GM19351 (cell line): ENCODE measurements at regions not wholly inside any gene's neighbourhood (a gene's known extent, or its start where the extent isn't known, plus 50 kb on each side); places are given as distances from the start of the nearest gene placed in this dataset.

ENCODE experiments used
- ATAC-seq: cut with Tn5 transposase; IDR thresholded peaks from one replicate; pipeline ENCODE4 v1.9.1; 2021; ENCODE audit warnings: mild to moderate bottlenecking, moderate library complexity; ENCODE audit not compliant: unreplicated experiment

DNA sequence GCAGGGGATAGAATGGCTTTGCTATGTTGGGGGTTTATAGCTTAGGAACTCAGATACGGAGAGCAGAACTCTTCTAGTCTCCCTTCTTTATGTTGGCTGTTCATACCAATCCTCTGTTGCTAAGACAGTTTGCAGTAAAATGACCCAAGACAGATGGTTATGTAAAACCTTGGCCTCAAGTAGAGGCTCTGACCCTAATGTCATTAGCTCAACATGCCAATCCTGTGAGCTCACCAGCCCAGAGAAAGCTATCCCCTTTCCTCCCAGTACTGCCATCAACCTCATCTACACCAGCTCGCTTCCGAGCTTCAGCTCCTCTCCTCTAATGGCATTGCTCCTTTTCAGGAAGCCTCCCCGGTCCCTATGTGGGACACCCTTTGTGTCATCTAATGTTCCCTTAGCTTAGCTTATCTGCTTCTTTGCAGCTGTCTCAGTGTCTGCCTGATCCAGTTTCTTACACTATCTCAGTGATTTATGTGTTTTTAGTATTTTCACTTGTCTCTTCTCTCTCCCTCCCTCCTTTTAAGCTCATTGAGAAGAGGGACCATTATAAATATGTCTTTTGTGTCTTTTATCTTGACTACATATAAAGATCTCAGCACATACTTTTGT is 281.3 kb upstream of the CLINT1 start:
- ATAC-seq: no peak

DNA sequence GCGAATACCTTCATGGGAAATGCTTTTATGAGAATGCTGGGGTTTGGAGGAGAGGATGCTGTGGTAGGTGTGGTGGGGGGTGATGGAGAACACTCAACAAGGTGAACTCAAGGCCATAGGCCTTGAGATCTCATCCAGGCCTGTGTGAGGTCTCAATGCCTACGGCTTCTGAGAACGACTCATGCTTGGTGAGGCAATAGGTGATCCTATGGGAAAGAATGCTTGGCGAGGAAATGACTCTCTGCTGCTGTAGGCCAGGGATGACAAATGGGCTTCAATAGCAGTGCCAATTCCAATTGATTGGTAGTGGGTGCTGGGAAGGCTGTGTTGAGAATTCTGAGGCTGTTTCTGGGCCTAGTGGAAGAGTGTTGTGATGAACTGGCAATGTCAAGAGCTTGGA is 280.2 kb upstream of the CLINT1 start:
- no peak for ATAC-seq

DNA sequence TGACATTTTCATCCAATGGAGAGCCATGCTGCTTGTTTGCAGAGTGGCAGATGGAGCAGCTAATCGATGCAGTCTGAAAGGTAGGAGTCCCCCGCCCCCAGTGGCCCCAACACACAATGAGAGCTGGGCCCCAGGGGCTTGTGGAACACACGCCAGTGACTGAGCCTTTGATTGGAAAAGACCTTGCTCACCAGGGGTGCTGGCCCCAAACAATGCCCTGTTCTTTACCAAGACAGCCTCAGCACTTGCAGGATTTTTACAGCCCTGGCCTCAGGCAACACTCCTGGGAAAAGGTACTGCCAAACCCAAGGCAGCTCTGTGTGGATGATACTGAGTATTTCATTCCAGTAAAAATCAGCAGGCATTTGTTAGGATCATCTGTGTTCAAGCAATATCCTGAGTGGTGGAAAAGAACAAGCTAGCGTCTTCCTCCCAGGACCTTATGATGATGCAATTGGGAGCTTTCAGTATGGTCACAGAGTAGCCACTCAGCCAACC is 276.8 kb upstream of the CLINT1 start:
- no peak for ATAC-seq

DNA sequence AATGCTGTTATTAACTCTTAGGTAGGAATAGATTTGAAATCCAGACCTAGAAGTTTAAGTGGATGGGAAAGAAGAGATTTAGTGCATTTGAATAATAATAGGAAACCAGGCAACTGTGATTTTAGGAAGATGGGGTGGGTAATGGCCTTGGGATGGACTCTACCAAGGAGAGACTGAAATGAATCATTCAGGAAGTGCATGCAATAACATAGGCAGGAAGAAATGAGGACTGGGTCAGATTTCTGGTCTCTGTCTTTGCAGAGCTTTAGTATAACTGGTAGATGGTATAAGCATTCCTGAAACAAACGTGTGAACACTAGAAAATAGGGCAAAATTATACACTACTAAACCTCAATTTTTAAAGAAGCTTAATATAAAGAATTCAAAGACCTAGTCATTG is 274.4 kb upstream of the CLINT1 start:
- no peak for ATAC-seq

DNA sequence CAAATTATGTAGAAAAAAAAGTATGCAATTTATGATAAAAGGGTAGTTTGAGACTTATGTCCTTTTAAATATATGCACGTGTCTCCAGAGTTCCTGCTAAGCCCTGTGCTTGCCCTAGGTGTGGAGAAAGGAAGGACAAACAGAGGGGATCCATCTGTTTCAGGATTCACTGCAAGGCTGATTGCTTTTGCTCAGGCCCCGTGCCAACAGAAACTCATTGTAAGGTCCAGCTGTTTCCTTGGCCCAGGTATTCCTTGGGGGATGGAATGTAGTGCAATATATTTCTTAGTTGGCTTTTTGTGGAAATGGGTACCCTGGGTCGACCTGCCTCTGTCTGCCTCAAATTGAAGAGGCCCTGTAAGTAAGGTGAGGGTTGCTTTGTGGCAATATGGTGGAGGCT is 268.6 kb upstream of the CLINT1 start:
- ATAC-seq: no peak

DNA sequence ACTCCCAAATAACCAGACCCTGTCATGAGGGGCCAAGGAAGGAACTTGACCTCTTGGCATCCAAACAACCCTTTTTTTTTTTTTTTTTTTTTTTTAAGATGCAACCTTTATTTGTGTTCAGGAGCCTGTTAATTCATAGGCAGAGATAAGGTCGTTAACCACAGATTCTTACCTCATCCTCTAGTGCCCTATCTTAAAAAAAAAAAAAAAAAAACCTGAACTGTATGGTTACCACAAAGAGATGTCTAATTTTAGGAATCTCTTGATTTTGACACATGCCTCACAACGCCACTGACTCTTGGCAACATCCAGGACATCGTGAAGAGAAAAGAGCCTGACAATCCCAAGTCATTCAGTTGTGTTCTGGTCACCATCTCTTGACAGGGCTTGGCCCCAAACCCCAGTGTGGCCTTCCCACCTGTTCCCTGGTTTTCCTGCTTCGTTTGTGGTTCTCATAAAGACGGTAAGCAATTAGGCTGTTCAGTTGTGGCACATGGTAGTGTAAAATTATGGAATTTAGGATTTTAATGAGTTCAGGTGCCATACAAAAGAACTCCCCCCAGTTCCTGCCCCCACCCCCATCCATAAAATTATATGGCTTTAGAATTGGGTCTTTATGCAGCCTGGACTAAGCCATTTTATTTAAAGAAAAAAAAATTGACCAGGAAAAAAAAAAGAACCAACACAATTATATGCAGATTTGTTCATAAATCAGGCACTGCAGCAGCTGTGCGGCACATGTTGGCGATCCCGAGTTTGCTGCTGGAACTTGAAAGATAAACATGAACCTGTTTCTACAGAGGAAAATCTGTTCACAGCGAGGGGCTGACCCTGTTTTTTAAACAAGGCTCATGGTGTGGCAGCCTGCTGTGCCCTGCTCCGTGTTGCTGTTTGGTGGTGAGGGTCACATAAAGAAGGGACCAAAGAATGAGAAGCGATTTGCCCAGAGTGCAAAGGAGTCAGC is 267.8 kb upstream of the CLINT1 start:
- no peak for ATAC-seq

DNA sequence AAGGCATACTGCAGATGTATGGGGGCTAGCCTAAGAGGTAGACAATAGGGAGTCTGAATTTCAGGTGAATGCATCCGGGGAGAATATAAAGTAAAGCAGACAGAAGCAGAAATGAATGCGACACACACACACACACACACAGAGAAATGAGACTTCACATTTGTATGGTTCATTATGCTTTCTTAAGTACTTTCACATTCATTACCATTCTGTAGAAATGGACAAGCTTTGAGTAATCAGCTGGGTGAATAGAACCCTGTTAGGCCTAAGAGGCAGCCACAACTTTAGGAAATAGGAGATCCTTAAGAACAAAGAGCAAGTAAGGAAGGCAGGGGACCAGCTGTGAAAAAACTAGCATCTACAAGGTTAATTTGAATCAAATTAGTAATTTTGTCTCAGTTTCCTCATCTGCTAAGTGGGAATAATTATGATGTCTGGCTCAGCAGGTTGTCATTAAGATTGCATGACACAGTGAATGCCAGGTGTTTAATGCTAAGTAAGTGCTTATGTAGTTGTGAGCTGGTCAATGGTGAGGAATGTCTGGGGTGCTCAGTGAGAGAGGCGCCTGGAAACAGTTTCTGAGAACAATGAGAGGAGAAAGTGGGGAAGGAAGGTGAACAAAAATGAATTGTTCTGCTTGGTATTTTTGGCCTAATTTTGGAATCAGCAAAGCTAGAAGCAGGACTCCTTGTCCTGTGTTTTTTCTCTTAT is 265.8 kb upstream of the CLINT1 start:
- no peak for ATAC-seq

DNA sequence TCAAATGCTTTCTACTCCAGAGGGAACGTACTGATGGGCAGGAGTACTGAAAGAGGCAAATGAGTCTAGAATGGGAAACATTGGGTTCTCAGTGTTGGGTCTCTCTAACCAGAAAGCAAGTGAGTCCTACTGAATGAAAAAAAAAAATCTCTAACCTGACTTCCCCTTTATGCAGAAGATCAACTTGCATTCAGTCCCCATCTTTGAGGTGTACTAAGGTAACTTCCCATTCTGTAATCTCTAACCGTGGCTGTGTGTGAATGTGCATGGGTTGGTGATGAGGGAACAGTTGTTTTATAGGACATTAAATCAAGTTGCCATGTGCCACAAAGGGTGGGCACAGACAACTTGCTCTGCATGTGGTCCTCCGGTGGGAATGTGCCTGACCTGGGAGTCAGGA is 264.6 kb upstream of the CLINT1 start:
- no peak for ATAC-seq

DNA sequence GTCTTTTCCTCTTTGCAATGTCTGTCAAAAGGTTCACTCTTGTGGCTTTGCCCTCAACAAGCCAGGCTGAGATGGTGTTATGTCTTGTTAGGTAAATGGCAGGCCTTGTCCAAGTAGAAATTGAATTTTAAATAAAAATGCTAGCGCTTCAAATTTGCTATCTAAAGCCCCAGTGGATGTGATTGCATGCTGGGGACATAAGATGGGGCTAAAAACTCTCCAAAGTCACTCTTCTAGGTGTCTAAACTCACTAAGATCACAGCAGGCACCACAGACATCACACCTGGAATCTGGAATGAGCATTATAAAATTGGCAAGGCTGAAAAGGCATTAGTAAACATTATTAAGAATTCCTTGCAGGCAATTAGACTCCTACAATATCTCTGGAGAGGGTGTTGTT is 262.7 kb upstream of the CLINT1 start:
- no peak for ATAC-seq

DNA sequence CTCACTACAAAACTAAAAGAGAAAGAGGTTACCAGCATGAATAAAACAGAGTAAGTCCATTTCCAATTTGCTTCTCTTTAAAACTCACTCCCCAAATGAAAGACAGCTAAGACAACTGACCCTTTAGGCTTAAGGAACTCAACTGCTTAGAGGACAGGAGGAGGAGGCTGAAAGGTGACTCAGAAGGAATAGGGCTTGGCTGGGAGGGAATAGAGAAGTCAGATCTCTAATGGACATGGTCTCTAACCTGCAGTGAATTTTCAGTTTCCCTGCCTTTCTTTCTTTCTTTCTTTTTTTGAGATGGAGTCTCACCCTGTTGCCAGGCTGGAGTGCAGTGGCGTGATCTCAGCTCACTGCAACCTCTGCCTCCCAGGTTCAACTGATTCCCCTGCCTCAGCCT is 261.8 kb upstream of the CLINT1 start:
- no peak for ATAC-seq

DNA sequence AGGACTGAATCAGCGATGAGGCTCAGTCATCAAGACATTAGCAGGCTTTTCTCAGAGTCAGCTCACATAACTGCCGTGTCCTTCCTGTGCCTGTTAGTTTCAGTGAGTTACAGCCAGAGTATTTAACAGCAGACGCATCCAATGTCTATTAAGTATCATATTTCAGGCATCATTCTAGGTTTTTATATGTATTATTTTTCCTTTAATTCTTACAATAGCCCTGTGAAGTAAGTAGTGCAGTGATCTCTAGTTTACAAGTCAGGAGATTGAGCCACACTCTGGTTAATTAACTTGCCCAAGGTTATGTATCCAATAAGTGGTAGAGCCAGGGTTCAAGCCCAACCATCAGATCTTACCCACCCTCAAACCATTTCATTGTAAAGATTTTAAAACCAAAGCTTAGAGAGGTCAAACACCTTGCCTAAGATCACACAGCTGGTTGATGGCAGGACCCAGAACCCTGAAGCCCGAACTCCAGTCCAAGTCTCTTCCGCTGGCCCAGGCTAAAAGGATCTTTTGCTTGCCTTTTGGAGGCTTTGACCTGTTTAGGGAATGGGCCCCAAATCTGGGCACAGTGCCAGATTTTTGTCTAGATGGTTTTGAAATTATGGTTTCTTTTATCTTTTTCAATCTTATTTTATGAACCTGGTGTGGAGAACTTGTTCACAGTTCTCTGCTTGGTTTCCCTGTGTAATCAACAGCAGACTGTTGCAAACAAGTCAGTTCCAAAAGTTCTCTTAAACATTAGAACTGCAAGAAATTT is 261.2 kb upstream of the CLINT1 start:
- no peak for ATAC-seq

DNA sequence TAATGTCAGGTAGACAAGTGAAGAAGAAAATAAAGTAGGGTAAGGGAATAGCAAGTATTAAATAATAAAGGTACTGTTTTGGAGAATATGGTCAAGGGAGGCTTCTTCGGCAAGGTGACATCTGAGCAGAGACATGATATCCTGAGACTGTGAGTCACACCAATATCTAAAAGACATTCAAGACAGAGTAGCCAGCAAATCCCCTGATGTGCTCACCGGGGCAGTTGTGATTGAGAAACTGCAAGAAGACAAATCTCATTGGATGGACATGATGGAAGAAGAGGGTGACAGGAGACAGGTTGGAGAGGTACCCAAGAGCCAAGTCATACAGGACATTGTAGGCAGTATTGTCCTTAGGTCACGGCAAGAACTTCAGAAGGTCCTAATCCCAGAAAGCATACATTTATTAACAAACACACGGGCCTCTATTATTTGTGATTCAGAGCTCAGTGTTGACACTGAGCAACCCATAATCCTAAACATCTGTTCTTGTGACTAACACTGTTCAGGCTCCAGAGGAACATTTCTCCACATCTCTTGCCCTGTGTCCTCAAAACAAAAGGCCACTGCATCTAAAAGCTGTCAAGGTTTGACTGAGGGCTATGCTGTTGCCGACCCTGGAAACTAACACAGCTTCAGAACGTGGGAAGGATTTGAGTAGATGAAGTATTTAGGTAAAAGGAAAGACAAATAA is 258.7 kb upstream of the CLINT1 start:
- ATAC-seq: no peak

DNA sequence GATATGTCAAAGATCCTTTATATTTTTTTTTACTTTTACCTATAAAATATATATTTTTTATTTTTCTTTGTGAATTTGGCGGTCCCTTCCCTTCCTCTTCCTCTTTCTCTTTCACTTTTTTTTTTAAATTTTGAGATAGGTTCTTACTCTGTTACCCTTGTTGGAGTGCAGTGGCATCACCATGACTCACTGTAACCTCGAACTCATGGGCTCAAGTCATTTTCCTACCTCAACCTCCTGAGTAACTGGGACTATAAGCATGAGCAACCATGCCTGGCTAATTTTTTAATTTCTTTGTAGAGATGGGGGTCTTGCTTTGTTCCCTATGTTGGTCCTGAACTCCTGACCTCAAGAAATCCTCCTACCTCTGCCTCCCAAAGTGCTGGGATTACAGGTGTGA is 258.0 kb upstream of the CLINT1 start:
- ATAC-seq: no peak

DNA sequence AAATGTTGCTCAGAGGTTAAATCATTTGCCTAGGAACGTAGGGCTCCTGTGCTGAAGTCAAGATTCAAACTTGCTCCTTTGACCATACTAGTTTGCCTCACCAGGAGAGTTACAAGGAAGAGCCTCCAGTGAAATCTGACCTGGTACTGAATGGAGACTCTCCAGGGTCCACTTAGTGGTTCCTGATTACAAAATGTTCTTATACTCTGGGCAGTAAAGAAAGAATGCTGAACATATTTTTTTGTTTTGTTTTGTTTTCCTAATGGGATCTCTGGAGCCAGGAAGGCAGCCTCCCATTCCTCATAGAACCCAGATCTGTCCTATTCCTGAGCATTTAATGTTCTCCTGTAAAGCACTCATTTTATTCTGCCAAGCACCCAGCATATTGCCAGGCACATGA is 256.5 kb upstream of the CLINT1 start:
- no peak for ATAC-seq

DNA sequence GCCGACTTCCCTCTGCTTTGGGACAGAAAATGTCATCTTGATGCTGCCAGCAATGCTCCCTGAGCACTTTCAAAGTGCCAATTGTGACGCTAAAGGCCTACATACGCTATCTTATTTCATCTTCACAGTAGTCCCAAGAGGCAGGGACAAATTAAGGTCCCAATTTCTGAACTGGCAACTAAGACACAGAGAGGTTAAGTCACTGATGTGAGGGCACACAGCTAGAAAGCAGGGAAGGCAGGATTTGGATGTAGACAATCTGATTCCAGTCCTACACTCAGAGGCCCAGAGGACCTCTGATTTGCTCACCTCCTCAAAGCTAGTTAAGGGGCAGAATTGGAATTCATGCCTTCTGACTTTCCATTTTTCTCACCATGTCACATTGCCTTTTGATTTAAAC is 249.2 kb upstream of the CLINT1 start:
- no peak for ATAC-seq

DNA sequence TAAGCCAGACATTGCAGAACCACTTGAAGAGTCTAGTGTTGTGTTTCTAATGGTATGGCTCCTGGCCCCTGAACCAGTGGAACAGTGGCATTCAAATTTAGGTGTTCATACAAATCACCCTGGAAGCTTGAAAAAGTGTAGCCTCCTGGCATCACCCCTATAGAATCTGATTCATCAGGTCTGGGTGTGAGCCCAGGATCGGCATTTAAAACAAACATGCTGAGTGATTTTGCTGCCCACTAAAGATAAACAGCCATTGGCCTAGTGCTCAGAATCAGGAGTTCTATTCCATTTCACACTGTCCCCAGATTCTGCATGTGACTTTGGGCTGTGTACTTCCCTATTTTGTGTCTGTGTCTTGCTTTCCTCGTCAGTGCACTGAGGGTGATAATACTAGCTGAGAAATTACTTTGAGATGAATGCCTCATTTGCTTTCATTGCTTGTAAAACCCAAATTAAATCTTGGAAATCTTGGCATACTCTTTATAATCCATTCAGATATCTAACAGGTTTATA is 241.5 kb upstream of the CLINT1 start:
- no peak for ATAC-seq

DNA sequence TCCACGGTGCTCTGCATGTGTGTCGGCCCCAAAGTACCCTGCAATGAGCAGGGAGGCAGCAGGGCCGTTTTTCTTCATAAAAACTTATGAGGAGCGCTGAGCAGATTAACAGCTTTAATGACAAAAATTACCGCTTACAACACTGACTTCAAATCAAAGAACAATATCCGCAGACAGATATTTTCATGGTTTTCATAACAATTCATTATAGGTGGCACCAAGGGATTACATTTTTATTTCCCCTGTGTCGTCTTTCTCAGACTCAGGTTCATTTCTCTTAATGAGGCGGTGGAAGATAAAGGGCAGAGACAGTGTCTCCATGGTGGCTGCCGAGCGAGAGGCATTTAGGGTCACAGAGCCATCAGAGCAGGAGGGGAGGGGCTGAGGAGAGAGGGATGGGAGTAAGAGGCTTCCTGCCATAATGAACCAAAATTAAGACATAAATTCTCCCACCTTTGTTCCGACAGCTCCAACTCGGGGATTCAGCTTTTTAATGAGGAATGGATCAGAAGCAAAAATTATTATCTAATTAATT is 240.7 kb upstream of the CLINT1 start:
- no peak for ATAC-seq

DNA sequence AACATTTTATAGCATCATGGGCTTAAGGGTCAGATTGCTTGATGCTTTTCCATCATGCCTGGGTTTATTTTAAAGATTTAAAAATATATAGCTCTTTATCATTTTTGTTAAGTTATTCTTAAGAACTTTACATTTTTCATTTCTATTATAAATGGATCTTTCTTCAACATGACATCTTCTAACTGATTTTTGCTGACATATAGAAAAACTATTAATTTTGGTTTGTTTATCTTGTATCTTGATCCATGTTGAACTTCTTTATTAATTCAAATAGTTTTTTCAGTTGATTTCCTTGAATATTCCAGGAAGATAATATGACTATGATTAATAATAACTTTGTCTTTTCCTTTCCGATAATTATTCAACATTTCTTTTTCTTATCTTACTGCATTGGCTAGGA is 237.9 kb upstream of the CLINT1 start:
- no peak for ATAC-seq

DNA sequence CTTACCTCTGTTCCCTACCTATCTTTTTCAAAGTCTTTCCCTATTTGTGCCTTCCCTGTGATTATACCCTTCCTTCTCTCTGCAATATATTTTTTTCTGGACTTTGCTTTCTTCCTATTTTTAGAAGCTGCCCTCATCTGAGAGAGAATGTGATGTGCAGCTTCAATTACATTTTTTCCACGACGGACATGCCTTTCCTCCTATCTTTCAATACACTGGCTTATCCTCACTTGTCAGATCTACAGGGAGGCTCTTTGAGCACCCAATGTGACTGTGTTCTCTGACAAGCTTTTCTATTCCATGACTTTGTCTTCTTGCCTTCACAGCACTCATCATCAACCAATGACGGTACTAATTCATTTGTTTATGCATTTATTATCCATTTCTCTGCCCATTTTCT is 227.9 kb upstream of the CLINT1 start:
- no peak for ATAC-seq

DNA sequence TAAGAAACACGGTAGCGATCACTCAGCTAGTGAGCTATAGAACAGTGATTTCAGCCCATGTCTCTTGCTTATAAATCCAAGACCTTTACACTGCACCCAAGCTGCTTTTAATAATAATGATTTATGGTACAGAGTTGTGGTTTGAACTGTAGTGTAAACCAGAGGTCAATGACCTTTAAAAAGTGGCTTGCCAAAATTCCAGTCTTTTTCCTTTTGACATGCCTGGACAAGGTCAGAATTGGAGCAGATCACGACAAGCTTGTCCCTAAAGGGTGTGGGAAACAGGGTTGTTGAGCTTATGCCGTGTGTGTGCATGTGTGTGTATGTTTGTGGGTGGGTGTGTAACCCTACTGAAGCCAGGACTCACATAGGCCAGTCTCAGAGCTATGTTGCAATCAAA is 225.3 kb upstream of the CLINT1 start:
- ATAC-seq: no peak
